Stomach (tissue), 4 donors: ENCODE measurements at regions not wholly inside any gene's neighbourhood (a gene's known extent, or its start where the extent isn't known, plus 50 kb on each side); places are given as distances from the start of the nearest gene placed in this dataset.

Experiments
- POLR2AphosphoS5 ChIP-seq, 3 donors: sonication (generic); formaldehyde crosslinking; IDR thresholded peaks; one replicate each; pipeline ENCODE4 v1.6.1; 2016; ENCODE audit warnings: antibody characterized with exemption in 3 of 3
- TF ChIP-seq, protein P1 (sequence below), 7 experiments: fragments of 450-650 bp in 4 of 7; fragments of 200-600 bp in 3 of 7; sonication (generic) in 3 of 7; IDR thresholded peaks; one replicate each; pipeline ENCODE4 v1.5.1; 2016 to 2019; ENCODE audit warnings: antibody characterized with exemption in 7 of 7, control low read depth in 2 of 7, mild to moderate bottlenecking in 1 of 7

DNA sequence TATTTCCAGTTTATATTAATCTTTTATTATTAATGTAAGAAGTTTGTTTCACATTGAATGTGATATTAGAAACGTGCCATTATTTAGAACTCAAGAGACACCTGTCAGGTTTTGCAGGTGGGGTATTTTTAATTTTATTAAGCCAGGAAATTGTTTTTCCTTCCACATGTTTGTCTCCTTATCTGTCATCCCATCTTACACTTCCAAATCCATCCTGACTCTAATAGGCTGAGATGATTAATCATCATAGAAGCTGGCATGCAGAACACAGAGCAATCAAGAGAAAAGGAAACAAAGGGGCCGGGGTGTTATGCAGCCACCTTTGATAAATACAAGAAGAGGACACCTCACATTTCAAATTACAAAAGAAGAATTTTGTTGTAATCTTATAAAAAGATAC, 506.5 kb downstream of the ISL1 start:
- TF ChIP-seq POLR2AphosphoS5 (IDR thresholded peaks at IDR 0.05), result no peak
- TF ChIP-seq, protein P1, sequence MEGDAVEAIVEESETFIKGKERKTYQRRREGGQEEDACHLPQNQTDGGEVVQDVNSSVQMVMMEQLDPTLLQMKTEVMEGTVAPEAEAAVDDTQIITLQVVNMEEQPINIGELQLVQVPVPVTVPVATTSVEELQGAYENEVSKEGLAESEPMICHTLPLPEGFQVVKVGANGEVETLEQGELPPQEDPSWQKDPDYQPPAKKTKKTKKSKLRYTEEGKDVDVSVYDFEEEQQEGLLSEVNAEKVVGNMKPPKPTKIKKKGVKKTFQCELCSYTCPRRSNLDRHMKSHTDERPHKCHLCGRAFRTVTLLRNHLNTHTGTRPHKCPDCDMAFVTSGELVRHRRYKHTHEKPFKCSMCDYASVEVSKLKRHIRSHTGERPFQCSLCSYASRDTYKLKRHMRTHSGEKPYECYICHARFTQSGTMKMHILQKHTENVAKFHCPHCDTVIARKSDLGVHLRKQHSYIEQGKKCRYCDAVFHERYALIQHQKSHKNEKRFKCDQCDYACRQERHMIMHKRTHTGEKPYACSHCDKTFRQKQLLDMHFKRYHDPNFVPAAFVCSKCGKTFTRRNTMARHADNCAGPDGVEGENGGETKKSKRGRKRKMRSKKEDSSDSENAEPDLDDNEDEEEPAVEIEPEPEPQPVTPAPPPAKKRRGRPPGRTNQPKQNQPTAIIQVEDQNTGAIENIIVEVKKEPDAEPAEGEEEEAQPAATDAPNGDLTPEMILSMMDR (IDR thresholded peaks at IDR 0.05), result no peak
